HL-60 (cell line): ENCODE measurements at regions not wholly inside any gene's neighbourhood (a gene's known extent, or its start where the extent isn't known, plus 50 kb on each side); places are given as distances from the start of the nearest gene placed in this dataset.

Experiments used
- DNase-seq, 2 experiments: peaks; one replicate each; pipeline ENCODE4 v3.0.0-alpha.2; 2010 to 2020; ENCODE audit warnings: low read depth in 1 of 2, low spot score in 1 of 2
- H3K27ac ChIP-seq: fragments of 250-450 bp; sonication (Bioruptor Pico); replicated peaks from 2 replicates; pipeline ENCODE4 v1.5.1; 2020; ENCODE audit warnings: mild to moderate bottlenecking, moderate library complexity
- H3K27me3 ChIP-seq: fragments of 250-450 bp; sonication (Bioruptor Pico); 2 replicates; pipeline ENCODE4 v1.5.1; 2021; ENCODE audit warnings: mild to moderate bottlenecking, moderate library complexity; ENCODE audit not compliant: insufficient read depth, poor library complexity, severe bottlenecking
- H3K4me3 ChIP-seq: replicated peaks from 2 replicates; pipeline ENCODE4 v1.5.1; 2011; ENCODE audit warnings: mild to moderate bottlenecking, control low read depth, low read length; ENCODE audit not compliant: insufficient read depth
- CTCF ChIP-seq: IDR thresholded peaks from one replicate; pipeline ENCODE4 v1.5.1; 2011; ENCODE audit warnings: low read length, control low read depth, inconsistent platforms; ENCODE audit not compliant: insufficient read depth
- GABPA ChIP-seq: IDR thresholded peaks from 2 replicates; pipeline ENCODE4 v1.6.1; 2012; ENCODE audit warnings: low read depth
- POLR2AphosphoS5 ChIP-seq: IDR thresholded peaks from 2 replicates; pipeline ENCODE4 v1.6.1; 2012; ENCODE audit warnings: low read depth
- REST ChIP-seq: IDR thresholded peaks from 2 replicates; pipeline ENCODE4 v1.6.1; 2012; ENCODE audit warnings: low read depth; ENCODE audit not compliant: insufficient replicate concordance
- SPI1 ChIP-seq: IDR thresholded peaks from 2 replicates; pipeline ENCODE4 v1.6.1; 2012; ENCODE audit warnings: low read depth, mild to moderate bottlenecking, borderline replicate concordance

DNA sequence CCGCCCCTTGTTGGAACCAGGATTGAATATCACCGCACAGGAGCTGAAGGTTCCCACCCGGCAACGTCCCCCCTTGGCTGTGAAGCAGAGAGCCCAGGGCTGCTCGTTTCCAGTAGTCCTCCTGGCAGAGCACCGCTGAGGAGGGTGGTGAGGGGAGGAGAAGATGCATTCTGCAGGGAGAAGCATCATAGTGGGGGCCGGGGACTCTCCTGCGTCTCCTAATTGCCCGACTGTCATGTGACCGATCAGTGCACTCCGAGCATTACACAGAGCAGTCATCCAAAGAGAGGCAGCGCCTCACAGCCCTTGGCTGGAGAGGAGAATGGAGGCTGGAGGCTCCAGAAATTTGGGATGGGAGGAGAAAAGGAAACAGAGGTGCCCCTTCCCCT is 85.0 kb upstream of the SEPTIN5 start:
- no peak for DNase-seq

GRCh38 chr22:19629720-19630419 is 84.4 kb upstream of the SEPTIN5 start:
- Histone ChIP-seq H3K27me3 (no peaks in the 10 kb centered on the region), H3K27ac (no peak overlapping the region), H3K4me3 (no peak overlapping the region)
- peak; percentile 58 to 83 for DNase-seq
- TF ChIP-seq POLR2AphosphoS5 (no peak), GABPA (no peak), SPI1 (no peak), CTCF (peak; percentile 63), REST (no peak)

More for the DNA sequence above, 85.0 kb upstream of the SEPTIN5 start:
- no peak overlapping the region for H3K27ac ChIP-seq
- no peak for TF ChIP-seq REST
- no peak for TF ChIP-seq SPI1
- TF ChIP-seq POLR2AphosphoS5, result no peak
- TF ChIP-seq CTCF, result no peak
- TF ChIP-seq GABPA, result no peak
- no peak overlapping the region for H3K4me3 ChIP-seq
- H3K27me3 ChIP-seq, result no peaks in the 10 kb centered on the region

DNA sequence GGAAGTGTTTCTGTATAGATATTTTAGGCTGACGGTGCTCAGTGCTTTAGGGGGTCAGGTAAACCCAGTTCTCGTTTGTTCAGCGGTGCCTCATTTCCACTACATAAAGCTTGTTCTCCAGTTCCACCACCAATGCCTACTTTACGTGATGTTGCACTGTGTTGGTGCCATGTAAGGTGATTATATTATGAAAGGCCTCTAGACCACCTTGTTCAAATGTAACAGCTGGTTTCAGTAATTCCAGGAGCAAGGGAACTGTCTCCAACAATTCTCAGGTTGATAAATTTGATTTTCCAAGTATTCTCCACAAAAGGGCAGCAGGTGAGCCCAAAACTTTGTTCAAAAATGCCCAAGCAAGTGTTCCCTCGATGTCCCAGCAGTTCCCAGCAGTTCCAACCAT is 83.7 kb upstream of the SEPTIN5 start:
- H3K27me3 ChIP-seq, result no peaks in the 10 kb centered on the region
- H3K27ac ChIP-seq, result no peak overlapping the region
- no peak for DNase-seq
- TF ChIP-seq CTCF, result no peak
- TF ChIP-seq GABPA, result no peak
- no peak for TF ChIP-seq REST
- no peak for TF ChIP-seq POLR2AphosphoS5
- H3K4me3 ChIP-seq, result no peak overlapping the region
